ENCODE measurements at regions not wholly inside any gene's neighbourhood (a gene's known extent, or its start where the extent isn't known, plus 50 kb on each side); places are given as distances from the start of the nearest gene placed in this dataset.
"Not testable (repeated sequence)": the region's sequence is repeated elsewhere in the genome, so short reads cannot be mapped to it uniquely, and the experiment has no call there.

- TF ChIP-seq ZFP3 (CRISPR knock-in tag; IDR thresholded peaks at IDR 0.05) (no peak), POU6F1 (CRISPR knock-in tag; IDR thresholded peaks at IDR 0.05; ENCODE audit: borderline replicate concordance, low read depth) (no peak), CSRNP3 (CRISPR knock-in tag; IDR thresholded peaks at IDR 0.05) (no peak), TOX (CRISPR knock-in tag; IDR thresholded peaks at IDR 0.05; ENCODE audit: borderline replicate concordance) (no peak), ZC3H10 (CRISPR knock-in tag; IDR thresholded peaks at IDR 0.05) (no peak), CSDC2 (CRISPR knock-in tag; IDR thresholded peaks at IDR 0.05) (no peak), OSR1 (CRISPR knock-in tag; IDR thresholded peaks at IDR 0.05) (no peak)
Observed at GRCh38 chr7:119905495-119905894, 367.5 kb upstream of the KCND2 start.

GRCh38 chr7:119908948-119909347, 364.0 kb upstream of the KCND2 start:
- ATAC-seq, result no peak
- TF ChIP-seq ZFP30 (CRISPR knock-in tag; IDR thresholded peaks at IDR 0.05) (no peak), ZNF8 (CRISPR knock-in tag; IDR thresholded peaks at IDR 0.05) (no peak), ISL1 (CRISPR knock-in tag; IDR thresholded peaks at IDR 0.05) (no peak)

More at GRCh38 chr7:119905495-119905894, 367.5 kb upstream of the KCND2 start:
- ATAC-seq, result no peak

- not testable (repeated sequence) for ATAC-seq
Observed at GRCh38 chr7:119914119-119914518, 358.9 kb upstream of the KCND2 start.

- ATAC-seq, result no peak
Observed at GRCh38 chr7:119916501-119916900, 356.5 kb upstream of the KCND2 start.

GRCh38 chr7:119918185-119918584, 354.8 kb upstream of the KCND2 start:
- ATAC-seq, result no peak
- TF ChIP-seq ZC3H10 (CRISPR knock-in tag; IDR thresholded peaks at IDR 0.05) (no peak), POU6F1 (CRISPR knock-in tag; IDR thresholded peaks at IDR 0.05; ENCODE audit: borderline replicate concordance, low read depth) (no peak), ZNF70 (CRISPR knock-in tag; IDR thresholded peaks at IDR 0.05) (no peak), TOX (CRISPR knock-in tag; IDR thresholded peaks at IDR 0.05; ENCODE audit: borderline replicate concordance) (no peak), ZNF8 (CRISPR knock-in tag; IDR thresholded peaks at IDR 0.05) (no peak), ZFP3 (CRISPR knock-in tag; IDR thresholded peaks at IDR 0.05) (no peak), ZFP30 (CRISPR knock-in tag; IDR thresholded peaks at IDR 0.05) (no peak), ISL1 (CRISPR knock-in tag; IDR thresholded peaks at IDR 0.05) (no peak), OSR1 (CRISPR knock-in tag; IDR thresholded peaks at IDR 0.05) (no peak), TCF4 (CRISPR knock-in tag; IDR thresholded peaks at IDR 0.05; ENCODE audit: borderline replicate concordance) (no peak), PATZ1 (CRISPR knock-in tag; IDR thresholded peaks at IDR 0.05; ENCODE audit: borderline replicate concordance) (no peak)

More at GRCh38 chr7:119916501-119916900, 356.5 kb upstream of the KCND2 start:
- TF ChIP-seq ISL1 (CRISPR knock-in tag; IDR thresholded peaks at IDR 0.05) (no peak), TOX (CRISPR knock-in tag; IDR thresholded peaks at IDR 0.05; ENCODE audit: borderline replicate concordance) (no peak)

GRCh38 chr7:119919986-119920385, 353.0 kb upstream of the KCND2 start:
- no peak for TF ChIP-seq PPARA (CRISPR knock-in tag; IDR thresholded peaks at IDR 0.05; ENCODE audit: borderline replicate concordance)
- TF ChIP-seq ZFP30 (CRISPR knock-in tag; IDR thresholded peaks at IDR 0.05), result no peak
- TF ChIP-seq BACH2 (CRISPR knock-in tag; IDR thresholded peaks at IDR 0.05; ENCODE audit: borderline replicate concordance), result no peak
- TF ChIP-seq PATZ1 (CRISPR knock-in tag; IDR thresholded peaks at IDR 0.05; ENCODE audit: borderline replicate concordance), result no peak
- TF ChIP-seq ZC3H10 (CRISPR knock-in tag; IDR thresholded peaks at IDR 0.05), result no peak
- ATAC-seq, result no peak

Measured in SK-N-SH treated with all-trans-retinoic acid at 6 μM for 48 hours (cell line).